GM23338 (cell line): ENCODE measurements at regions not wholly inside any gene's neighbourhood (a gene's known extent, or its start where the extent isn't known, plus 50 kb on each side); places are given as distances from the start of the nearest gene placed in this dataset.

Experiments
- ATAC-seq: fragments of 200-7000 bp; cut with Tn5 transposase; 3 replicates; pipeline ENCODE4 v1.9.1; 2020
- DNase-seq: peaks from one replicate; pipeline ENCODE4 v3.0.0-alpha.2; 2015; ENCODE audit warnings: low spot score
- H2AFZ ChIP-seq: fragments of 200-600 bp; sonication (generic); 2 replicates; pipeline ENCODE4 v1.8.0; 2016; ENCODE audit warnings: antibody characterized with exemption, mild to moderate bottlenecking, moderate library complexity
- H3F3A ChIP-seq: fragments of 200-600 bp; sonication (generic); replicated peaks from 2 replicates; pipeline ENCODE4 v1.8.0; 2017; ENCODE audit warnings: antibody characterized with exemption, mixed run types, low read depth
- H3K27ac ChIP-seq: fragments of 200-600 bp; sonication (generic); 2 replicates; pipeline ENCODE4 v1.6.1; 2016; ENCODE audit warnings: low read depth
- H3K27me3 ChIP-seq: fragments of 200-600 bp; sonication (generic); 2 replicates; pipeline ENCODE4 v1.8.0; 2016; ENCODE audit warnings: mild to moderate bottlenecking, mixed run types, moderate library complexity; ENCODE audit not compliant: insufficient read depth
- H3K36me3 ChIP-seq: fragments of 200-600 bp; sonication (generic); 2 replicates; pipeline ENCODE4 v1.8.0; 2016; ENCODE audit warnings: mild to moderate bottlenecking; ENCODE audit not compliant: insufficient read depth
- H3K4me1 ChIP-seq: fragments of 200-600 bp; sonication (generic); 2 replicates; pipeline ENCODE4 v1.8.0; 2016; ENCODE audit warnings: mild to moderate bottlenecking, moderate library complexity; ENCODE audit not compliant: insufficient read depth
- H3K4me2 ChIP-seq: fragments of 200-600 bp; sonication (generic); 2 replicates; pipeline ENCODE4 v1.7.1; 2017; ENCODE audit warnings: mixed run types
- H3K4me3 ChIP-seq: fragments of 200-600 bp; sonication (generic); 2 replicates; pipeline ENCODE4 v1.6.1; 2016; ENCODE audit warnings: mixed run types
- H3K79me2 ChIP-seq: fragments of 200-600 bp; sonication (generic); replicated peaks from 2 replicates; pipeline ENCODE4 v1.8.0; 2017; ENCODE audit warnings: mild to moderate bottlenecking; ENCODE audit not compliant: insufficient read depth
- H3K9me2 ChIP-seq: fragments of 200-600 bp; sonication (generic); 2 replicates; pipeline ENCODE4 v1.8.0; 2017; ENCODE audit not compliant: insufficient read depth
- H4K20me1 ChIP-seq: fragments of 200-600 bp; sonication (generic); replicated peaks from 2 replicates; pipeline ENCODE4 v1.8.0; 2017; ENCODE audit warnings: mild to moderate bottlenecking; ENCODE audit not compliant: insufficient read depth
- H3K27ac Mint-ChIP-seq: 2 replicates; pipeline ENCODE4 v1.8.0; 2020; ENCODE audit warnings: inconsistent platforms, mild to moderate bottlenecking, moderate library complexity, mixed read lengths
- H3K27me3 Mint-ChIP-seq: 3 replicates; pipeline ENCODE4 v1.8.0; 2022; ENCODE audit warnings: low read depth, mild to moderate bottlenecking, moderate library complexity, mixed read lengths, inconsistent platforms; ENCODE audit not compliant: insufficient read depth, poor library complexity
- H3K36me3 Mint-ChIP-seq: 3 replicates; pipeline ENCODE4 v1.8.0; 2021; ENCODE audit warnings: low read depth, mild to moderate bottlenecking, inconsistent platforms, moderate library complexity, mixed read lengths
- H3K4me1 Mint-ChIP-seq: 3 replicates; pipeline ENCODE4 v1.8.0; 2020; ENCODE audit warnings: mild to moderate bottlenecking, inconsistent platforms, mixed read lengths
- H3K4me3 Mint-ChIP-seq: 3 replicates; pipeline ENCODE4 v1.8.0; 2021; ENCODE audit warnings: moderate library complexity, mild to moderate bottlenecking, inconsistent platforms, mixed read lengths
- H3K9me3 Mint-ChIP-seq: 3 replicates; pipeline ENCODE4 v1.8.0; 2020; ENCODE audit warnings: moderate library complexity, mild to moderate bottlenecking, inconsistent platforms, mixed read lengths
- CREB1 ChIP-seq: fragments of 250-450 bp; sonication (Bioruptor Pico); IDR thresholded peaks from 2 replicates; pipeline ENCODE4 v1.5.0; 2020; ENCODE audit warnings: low read depth, mild to moderate bottlenecking, moderate library complexity
- CTCF ChIP-seq, 2 experiments: fragments of 200-600 bp in 1 of 2; sonication (generic) in 1 of 2; conservative IDR thresholded peaks; 2 replicates each; pipeline versions ENCODE4 v1.5.1 to v1.6.1; 2016 to 2017; ENCODE audit warnings: antibody characterized with exemption in 2 of 2, low read depth in 2 of 2, mild to moderate bottlenecking in 2 of 2, moderate library complexity in 1 of 2
- ETS1 ChIP-seq: IDR thresholded peaks from 2 replicates; pipeline ENCODE4 v1.6.1; 2016; ENCODE audit warnings: antibody characterized with exemption
- EZH2 ChIP-seq: fragments of 200-600 bp; sonication (generic); IDR thresholded peaks from one replicate; pipeline ENCODE4 v1.8.0; 2017; ENCODE audit warnings: antibody characterized with exemption, mild to moderate bottlenecking, low read depth; ENCODE audit not compliant: unreplicated experiment
- EZH2phosphoT487 ChIP-seq: fragments of 200-600 bp; sonication (generic); IDR thresholded peaks from one replicate; pipeline ENCODE4 v1.8.1; 2018; ENCODE audit warnings: antibody characterized with exemption; ENCODE audit not compliant: unreplicated experiment
- JUNB ChIP-seq: IDR thresholded peaks from one replicate; pipeline ENCODE4 v1.6.1; 2016; ENCODE audit warnings: antibody characterized with exemption; ENCODE audit not compliant: unreplicated experiment
- NANOG ChIP-seq: IDR thresholded peaks from 2 replicates; pipeline ENCODE4 v1.6.1; 2016; ENCODE audit warnings: antibody characterized with exemption, borderline replicate concordance
- POLR2AphosphoS5 ChIP-seq: IDR thresholded peaks from 2 replicates; pipeline ENCODE4 v1.6.1; 2016; ENCODE audit warnings: antibody characterized with exemption, low read depth
- STAT1 ChIP-seq: IDR thresholded peaks from one replicate; pipeline ENCODE4 v1.6.1; 2016; ENCODE audit warnings: antibody characterized with exemption; ENCODE audit not compliant: unreplicated experiment
- ZNF114 ChIP-seq: fragments of 250-450 bp; sonication (Bioruptor Pico); IDR thresholded peaks from 2 replicates; pipeline ENCODE4 v1.5.0; 2020; ENCODE audit warnings: mild to moderate bottlenecking, moderate library complexity
- ZNF331 ChIP-seq: fragments of 250-450 bp; sonication (Bioruptor Pico); IDR thresholded peaks from 2 replicates; pipeline ENCODE4 v1.5.0; 2020; ENCODE audit warnings: low read depth, mild to moderate bottlenecking, moderate library complexity
- TF ChIP-seq, protein P1 (sequence below): IDR thresholded peaks from one replicate; pipeline ENCODE4 v1.6.1; 2018; ENCODE audit warnings: antibody characterized with exemption; ENCODE audit not compliant: unreplicated experiment
- TF ChIP-seq, protein P2 (sequence below): fragments of 250-450 bp; sonication (Bioruptor Pico); IDR thresholded peaks from 2 replicates; pipeline ENCODE4 v1.5.0; 2020; ENCODE audit warnings: mild to moderate bottlenecking, moderate library complexity

DNA sequence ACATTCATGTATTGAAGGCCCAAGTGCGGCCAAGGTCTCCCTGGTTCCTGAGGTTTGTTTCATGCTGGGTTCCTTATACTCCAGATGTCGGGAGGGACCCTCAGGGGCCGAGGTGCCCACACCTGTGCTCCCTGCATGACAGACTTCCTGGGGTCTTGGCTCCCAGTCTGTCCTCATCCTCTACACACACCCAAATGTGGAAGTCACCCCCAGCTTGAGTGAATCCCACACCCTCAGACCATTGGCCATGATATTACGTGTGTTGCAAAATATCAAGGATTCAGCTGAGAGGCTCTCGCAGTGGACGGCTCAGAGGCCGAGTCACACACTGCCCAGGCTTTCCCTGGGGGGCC is 82.2 kb upstream of the DUSP22 start:
- Histone ChIP-seq H3K9me2 (no peaks in the 10 kb centered on the region; the same call in 1 of the 2 replicates), H3K27ac (no peak overlapping the region), H3K79me2 (no peaks in the 10 kb centered on the region), H3F3A (no peaks in the 10 kb centered on the region), H4K20me1 (no peaks in the 10 kb centered on the region), H3K4me2 (no peak overlapping the region), H3K4me3 (no peak overlapping the region), H2AFZ (peak overlapping the region; percentile 80; the same call in 1 of the 2 replicates), H3K4me1 (no peaks in the 10 kb centered on the region), H3K27me3 (no peaks in the 10 kb centered on the region), H3K36me3 (no peaks in the 10 kb centered on the region)
- DNase-seq (no peak), ATAC-seq (no peak)
- Mint-ChIP-seq H3K36me3 (peaks cover 17% of the 10 kb centered on the region), H3K27me3 (peaks cover 13% of the 10 kb centered on the region), H3K4me1 (peaks cover 12% of the 10 kb centered on the region; the same call in 2 of the 3 replicates), H3K9me3 (peaks cover 27% of the 10 kb centered on the region), H3K27ac (no peak overlapping the region), H3K4me3 (no peak overlapping the region)
- TF ChIP-seq ZNF331 (CRISPR knock-in tag) = no peak
- TF ChIP-seq JUNB = no peak
- no peak for TF ChIP-seq CTCF (conservative IDR thresholded peaks at IDR 0.05; ENCODE audit: low read depth in 2 of 2)
- TF ChIP-seq EZH2 = no peak
- TF ChIP-seq, protein P1, sequence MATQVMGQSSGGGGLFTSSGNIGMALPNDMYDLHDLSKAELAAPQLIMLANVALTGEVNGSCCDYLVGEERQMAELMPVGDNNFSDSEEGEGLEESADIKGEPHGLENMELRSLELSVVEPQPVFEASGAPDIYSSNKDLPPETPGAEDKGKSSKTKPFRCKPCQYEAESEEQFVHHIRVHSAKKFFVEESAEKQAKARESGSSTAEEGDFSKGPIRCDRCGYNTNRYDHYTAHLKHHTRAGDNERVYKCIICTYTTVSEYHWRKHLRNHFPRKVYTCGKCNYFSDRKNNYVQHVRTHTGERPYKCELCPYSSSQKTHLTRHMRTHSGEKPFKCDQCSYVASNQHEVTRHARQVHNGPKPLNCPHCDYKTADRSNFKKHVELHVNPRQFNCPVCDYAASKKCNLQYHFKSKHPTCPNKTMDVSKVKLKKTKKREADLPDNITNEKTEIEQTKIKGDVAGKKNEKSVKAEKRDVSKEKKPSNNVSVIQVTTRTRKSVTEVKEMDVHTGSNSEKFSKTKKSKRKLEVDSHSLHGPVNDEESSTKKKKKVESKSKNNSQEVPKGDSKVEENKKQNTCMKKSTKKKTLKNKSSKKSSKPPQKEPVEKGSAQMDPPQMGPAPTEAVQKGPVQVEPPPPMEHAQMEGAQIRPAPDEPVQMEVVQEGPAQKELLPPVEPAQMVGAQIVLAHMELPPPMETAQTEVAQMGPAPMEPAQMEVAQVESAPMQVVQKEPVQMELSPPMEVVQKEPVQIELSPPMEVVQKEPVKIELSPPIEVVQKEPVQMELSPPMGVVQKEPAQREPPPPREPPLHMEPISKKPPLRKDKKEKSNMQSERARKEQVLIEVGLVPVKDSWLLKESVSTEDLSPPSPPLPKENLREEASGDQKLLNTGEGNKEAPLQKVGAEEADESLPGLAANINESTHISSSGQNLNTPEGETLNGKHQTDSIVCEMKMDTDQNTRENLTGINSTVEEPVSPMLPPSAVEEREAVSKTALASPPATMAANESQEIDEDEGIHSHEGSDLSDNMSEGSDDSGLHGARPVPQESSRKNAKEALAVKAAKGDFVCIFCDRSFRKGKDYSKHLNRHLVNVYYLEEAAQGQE = no peak
- no peak for TF ChIP-seq NANOG
- TF ChIP-seq ETS1 = no peak
- no peak for TF ChIP-seq EZH2phosphoT487
- no peak for TF ChIP-seq CREB1 (CRISPR knock-in tag)
- TF ChIP-seq STAT1 = no peak
- no peak for TF ChIP-seq POLR2AphosphoS5
- TF ChIP-seq ZNF114 (CRISPR knock-in tag) = no peak
- TF ChIP-seq, protein P2, sequence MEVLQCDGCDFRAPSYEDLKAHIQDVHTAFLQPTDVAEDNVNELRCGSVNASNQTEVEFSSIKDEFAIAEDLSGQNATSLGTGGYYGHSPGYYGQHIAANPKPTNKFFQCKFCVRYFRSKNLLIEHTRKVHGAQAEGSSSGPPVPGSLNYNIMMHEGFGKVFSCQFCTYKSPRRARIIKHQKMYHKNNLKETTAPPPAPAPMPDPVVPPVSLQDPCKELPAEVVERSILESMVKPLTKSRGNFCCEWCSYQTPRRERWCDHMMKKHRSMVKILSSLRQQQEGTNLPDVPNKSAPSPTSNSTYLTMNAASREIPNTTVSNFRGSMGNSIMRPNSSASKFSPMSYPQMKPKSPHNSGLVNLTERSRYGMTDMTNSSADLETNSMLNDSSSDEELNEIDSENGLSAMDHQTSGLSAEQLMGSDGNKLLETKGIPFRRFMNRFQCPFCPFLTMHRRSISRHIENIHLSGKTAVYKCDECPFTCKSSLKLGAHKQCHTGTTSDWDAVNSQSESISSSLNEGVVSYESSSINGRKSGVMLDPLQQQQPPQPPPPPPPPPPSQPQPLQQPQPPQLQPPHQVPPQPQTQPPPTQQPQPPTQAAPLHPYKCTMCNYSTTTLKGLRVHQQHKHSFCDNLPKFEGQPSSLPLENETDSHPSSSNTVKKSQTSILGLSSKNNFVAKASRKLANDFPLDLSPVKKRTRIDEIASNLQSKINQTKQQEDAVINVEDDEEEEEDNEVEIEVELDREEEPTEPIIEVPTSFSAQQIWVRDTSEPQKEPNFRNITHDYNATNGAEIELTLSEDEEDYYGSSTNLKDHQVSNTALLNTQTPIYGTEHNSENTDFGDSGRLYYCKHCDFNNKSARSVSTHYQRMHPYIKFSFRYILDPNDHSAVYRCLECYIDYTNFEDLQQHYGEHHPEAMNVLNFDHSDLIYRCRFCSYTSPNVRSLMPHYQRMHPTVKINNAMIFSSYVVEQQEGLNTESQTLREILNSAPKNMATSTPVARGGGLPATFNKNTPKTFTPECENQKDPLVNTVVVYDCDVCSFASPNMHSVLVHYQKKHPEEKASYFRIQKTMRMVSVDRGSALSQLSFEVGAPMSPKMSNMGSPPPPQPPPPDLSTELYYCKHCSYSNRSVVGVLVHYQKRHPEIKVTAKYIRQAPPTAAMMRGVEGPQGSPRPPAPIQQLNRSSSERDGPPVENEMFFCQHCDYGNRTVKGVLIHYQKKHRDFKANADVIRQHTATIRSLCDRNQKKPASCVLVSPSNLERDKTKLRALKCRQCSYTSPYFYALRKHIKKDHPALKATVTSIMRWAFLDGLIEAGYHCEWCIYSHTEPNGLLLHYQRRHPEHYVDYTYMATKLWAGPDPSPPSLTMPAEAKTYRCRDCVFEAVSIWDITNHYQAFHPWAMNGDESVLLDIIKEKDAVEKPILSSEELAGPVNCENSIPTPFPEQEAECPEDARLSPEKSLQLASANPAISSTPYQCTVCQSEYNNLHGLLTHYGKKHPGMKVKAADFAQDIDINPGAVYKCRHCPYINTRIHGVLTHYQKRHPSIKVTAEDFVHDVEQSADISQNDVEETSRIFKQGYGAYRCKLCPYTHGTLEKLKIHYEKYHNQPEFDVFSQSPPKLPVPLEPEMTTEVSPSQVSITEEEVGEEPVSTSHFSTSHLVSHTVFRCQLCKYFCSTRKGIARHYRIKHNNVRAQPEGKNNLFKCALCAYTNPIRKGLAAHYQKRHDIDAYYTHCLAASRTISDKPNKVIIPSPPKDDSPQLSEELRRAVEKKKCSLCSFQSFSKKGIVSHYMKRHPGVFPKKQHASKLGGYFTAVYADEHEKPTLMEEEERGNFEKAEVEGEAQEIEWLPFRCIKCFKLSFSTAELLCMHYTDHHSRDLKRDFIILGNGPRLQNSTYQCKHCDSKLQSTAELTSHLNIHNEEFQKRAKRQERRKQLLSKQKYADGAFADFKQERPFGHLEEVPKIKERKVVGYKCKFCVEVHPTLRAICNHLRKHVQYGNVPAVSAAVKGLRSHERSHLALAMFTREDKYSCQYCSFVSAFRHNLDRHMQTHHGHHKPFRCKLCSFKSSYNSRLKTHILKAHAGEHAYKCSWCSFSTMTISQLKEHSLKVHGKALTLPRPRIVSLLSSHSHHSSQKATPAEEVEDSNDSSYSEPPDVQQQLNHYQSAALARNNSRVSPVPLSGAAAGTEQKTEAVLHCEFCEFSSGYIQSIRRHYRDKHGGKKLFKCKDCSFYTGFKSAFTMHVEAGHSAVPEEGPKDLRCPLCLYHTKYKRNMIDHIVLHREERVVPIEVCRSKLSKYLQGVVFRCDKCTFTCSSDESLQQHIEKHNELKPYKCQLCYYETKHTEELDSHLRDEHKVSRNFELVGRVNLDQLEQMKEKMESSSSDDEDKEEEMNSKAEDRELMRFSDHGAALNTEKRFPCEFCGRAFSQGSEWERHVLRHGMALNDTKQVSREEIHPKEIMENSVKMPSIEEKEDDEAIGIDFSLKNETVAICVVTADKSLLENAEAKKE (CRISPR knock-in tag) = no peak
